ENCODE measurements at regions not wholly inside any gene's neighbourhood (a gene's known extent, or its start where the extent isn't known, plus 50 kb on each side); places are given as distances from the start of the nearest gene placed in this dataset.

DNA sequence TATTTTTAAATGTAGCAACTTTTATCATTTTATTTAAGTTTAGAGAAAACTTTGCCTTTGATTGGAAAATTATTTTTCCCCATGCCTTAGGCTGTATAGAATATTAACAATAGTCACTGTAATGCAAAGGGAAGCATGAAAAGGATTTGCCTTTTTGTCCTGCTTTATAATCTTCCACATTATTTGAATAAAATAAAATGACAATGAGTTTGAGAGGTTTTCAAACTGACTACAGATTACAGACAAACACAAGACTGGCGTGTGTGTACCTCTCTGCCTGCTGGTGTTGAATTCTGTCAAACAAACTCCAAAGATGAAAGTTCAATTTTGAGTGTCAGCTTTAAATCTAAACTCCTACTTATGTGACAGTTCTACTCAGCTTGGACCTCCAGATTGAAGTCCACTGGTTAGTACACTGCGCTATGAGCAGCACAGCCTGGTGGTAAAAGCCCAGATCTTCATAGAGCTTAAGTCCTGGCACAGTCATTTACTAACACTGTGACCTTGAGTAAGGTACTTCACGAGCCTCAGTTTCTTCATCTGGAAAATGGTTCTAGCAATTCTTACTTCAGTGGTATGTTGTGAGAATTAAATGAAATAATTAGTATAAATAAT, 98.3 kb upstream of the CPNE8 start:
- Histone ChIP-seq H3K9me3 (no peaks in the 10 kb centered on the region), H3K4me3 (no peak overlapping the region), H3K9ac (ENCODE audit: low read depth in 2 of 2, low read length in 2 of 2) (no peak overlapping the region), H3K27me3 (no peaks in the 10 kb centered on the region), H3K36me3 (no peaks in the 10 kb centered on the region), H3K4me1 (no peaks in the 10 kb centered on the region), H3K27ac (no peak overlapping the region)
- no peak for DNase-seq
- intact Hi-C loops (cut with DNase I), result no loop called here
- TF ChIP-seq, protein P1, sequence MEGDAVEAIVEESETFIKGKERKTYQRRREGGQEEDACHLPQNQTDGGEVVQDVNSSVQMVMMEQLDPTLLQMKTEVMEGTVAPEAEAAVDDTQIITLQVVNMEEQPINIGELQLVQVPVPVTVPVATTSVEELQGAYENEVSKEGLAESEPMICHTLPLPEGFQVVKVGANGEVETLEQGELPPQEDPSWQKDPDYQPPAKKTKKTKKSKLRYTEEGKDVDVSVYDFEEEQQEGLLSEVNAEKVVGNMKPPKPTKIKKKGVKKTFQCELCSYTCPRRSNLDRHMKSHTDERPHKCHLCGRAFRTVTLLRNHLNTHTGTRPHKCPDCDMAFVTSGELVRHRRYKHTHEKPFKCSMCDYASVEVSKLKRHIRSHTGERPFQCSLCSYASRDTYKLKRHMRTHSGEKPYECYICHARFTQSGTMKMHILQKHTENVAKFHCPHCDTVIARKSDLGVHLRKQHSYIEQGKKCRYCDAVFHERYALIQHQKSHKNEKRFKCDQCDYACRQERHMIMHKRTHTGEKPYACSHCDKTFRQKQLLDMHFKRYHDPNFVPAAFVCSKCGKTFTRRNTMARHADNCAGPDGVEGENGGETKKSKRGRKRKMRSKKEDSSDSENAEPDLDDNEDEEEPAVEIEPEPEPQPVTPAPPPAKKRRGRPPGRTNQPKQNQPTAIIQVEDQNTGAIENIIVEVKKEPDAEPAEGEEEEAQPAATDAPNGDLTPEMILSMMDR (IDR thresholded peaks at IDR 0.05), result no peak

DNA sequence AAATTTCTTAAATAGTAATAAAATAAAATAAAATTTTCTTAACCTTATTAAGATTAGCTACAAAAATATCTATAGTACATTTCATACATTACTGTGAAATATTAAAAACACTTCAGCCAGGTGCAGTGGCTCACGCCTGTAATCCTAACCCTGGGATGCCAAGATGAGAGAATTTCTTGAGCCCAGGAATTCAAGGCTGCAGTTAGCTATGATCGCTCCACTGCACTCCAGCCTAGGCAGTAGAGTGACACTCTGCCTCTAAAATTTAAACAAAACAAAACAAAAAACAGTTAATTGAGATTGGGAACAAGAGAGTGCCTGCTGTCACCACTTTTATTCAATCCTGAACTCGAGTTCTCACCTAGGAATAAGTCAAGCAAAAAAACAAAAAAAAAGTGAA, 95.0 kb upstream of the CPNE8 start:
- Histone ChIP-seq H3K36me3 (no peaks in the 10 kb centered on the region), H3K9me3 (no peaks in the 10 kb centered on the region), H3K4me3 (no peak overlapping the region), H3K4me1 (no peaks in the 10 kb centered on the region), H3K27ac (no peak overlapping the region), H3K9ac (ENCODE audit: low read depth in 2 of 2, low read length in 2 of 2) (no peak overlapping the region), H3K27me3 (no peaks in the 10 kb centered on the region)
- DNase-seq, result no peak
- intact Hi-C loops (cut with DNase I), result no loop called here
- TF ChIP-seq, protein P1 (IDR thresholded peaks at IDR 0.05), result no peak

DNA sequence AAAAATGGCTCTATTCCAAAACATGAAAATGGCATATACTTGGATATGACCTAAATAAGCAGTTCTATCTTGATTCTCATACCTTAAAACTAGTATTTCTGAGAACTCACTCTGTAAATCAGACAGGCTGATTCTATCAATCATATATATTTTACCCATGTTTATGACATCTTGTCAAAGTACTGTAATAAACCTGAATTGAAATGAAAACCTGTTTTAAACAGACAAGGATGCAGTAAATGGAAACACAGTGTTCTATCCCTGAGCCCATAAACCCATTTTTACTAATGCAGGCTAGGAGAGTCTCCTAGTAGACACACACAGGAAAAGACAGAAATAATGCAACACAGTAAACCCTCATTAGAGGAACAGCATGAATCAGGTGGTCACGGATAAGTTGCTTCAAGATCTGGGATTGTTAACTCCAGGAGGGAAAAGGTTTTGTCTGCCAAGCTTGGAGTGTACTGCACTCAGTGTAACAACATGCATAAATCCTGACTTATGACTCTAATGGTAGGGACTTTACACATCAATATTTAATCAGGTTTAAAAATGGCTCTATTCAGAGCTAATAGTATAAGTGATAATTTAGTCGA, 93.6 kb upstream of the CPNE8 start:
- H3K36me3 ChIP-seq, result no peaks in the 10 kb centered on the region
- H3K27ac ChIP-seq, result no peak overlapping the region
- no peak overlapping the region for H3K4me3 ChIP-seq
- no peak overlapping the region for H3K9ac ChIP-seq (ENCODE audit: low read depth in 2 of 2, low read length in 2 of 2)
- intact Hi-C loops (cut with DNase I), result no loop called here
- H3K9me3 ChIP-seq, result no peaks in the 10 kb centered on the region
- DNase-seq, result no peak
- H3K27me3 ChIP-seq, result no peaks in the 10 kb centered on the region
- no peaks in the 10 kb centered on the region for H3K4me1 ChIP-seq
- TF ChIP-seq, protein P1 (IDR thresholded peaks at IDR 0.05), result no peak

DNA sequence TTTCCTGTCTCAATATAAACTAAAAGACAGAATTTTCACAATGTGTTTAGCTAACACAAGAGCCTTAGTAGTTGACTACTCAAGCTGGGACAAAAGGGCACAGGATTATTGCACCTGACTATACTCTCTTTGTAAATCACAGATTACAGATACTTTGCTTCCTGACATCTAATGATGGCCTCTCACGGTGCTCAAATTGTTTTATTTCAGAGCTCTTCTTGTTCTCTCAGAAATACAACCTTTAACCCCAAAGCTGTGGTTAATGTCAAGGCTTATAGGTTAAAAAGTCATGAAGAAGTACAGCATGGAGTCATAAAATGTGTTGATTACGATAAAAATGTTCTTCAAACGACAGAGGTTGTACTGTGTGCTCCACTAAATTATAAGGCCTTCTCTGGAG, 89.9 kb upstream of the CPNE8 start:
- DNase-seq, result no peak
- Histone ChIP-seq H3K9ac (ENCODE audit: low read depth in 2 of 2, low read length in 2 of 2) (no peak overlapping the region), H3K9me3 (no peaks in the 10 kb centered on the region), H3K27me3 (no peaks in the 10 kb centered on the region), H3K36me3 (no peaks in the 10 kb centered on the region), H3K27ac (no peak overlapping the region), H3K4me3 (no peak overlapping the region), H3K4me1 (no peaks in the 10 kb centered on the region)
- TF ChIP-seq, protein P1 (IDR thresholded peaks at IDR 0.05), result no peak
- intact Hi-C loops (cut with DNase I), result no loop called here

DNA sequence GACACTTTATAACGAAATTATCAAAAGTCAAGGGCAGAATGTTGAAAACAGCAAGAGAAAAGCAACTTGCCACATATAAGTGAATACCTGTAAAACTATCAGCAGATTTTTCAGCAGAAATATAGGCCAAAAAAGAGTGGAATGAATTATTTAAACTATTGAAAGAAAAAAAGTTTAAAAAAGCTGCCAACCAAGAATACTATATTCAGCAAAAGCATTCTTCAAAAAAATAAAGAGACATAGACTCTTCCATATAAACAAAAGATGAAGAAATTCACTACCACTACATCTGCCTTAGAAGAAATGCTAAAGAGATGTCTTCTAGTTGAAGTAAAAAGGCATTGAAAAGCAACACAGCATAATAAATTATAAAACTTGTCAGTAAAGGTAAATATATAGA, 80.6 kb upstream of the CPNE8 start:
- no peak overlapping the region for H3K9ac ChIP-seq (ENCODE audit: low read depth in 2 of 2, low read length in 2 of 2)
- H3K4me1 ChIP-seq, result no peaks in the 10 kb centered on the region
- no peaks in the 10 kb centered on the region for H3K36me3 ChIP-seq

More for the DNA sequence above, 80.6 kb upstream of the CPNE8 start:
- intact Hi-C loops (cut with DNase I), result no loop called here
- H3K27ac ChIP-seq, result no peak overlapping the region
- no peak for DNase-seq
- H3K9me3 ChIP-seq, result no peaks in the 10 kb centered on the region
- TF ChIP-seq, protein P1 (IDR thresholded peaks at IDR 0.05), result no peak
- H3K4me3 ChIP-seq, result no peak overlapping the region
- H3K27me3 ChIP-seq, result no peaks in the 10 kb centered on the region

Measured in colonic mucosa (tissue), 4 donors.